Activated CD4-positive, alpha-beta T cell treated with anti-CD3 and anti-CD28 coated beads, Interleukin-2, amount 50 U/mL, for 24 hours (primary cell): ENCODE measurements at regions not wholly inside any gene's neighbourhood (a gene's known extent, or its start where the extent isn't known, plus 50 kb on each side); places are given as distances from the start of the nearest gene placed in this dataset.

Experiments
- DNase-seq, 2 donors: peaks; one replicate each; pipeline ENCODE4 v3.0.0-alpha.2; 2020; ENCODE audit warnings: low read depth in 1 of 2, low spot score in 1 of 2

- DNase-seq = no peak
These were observed 149.1 kb downstream of the BMP7 start for GRCh38 chr20:57117296-57117695.

- DNase-seq = no peak
These were observed 148.2 kb downstream of the BMP7 start for GRCh38 chr20:57118107-57118769.
